ENCODE measurements at regions not wholly inside any gene's neighbourhood (a gene's known extent, or its start where the extent isn't known, plus 50 kb on each side); places are given as distances from the start of the nearest gene placed in this dataset.

GRCh38 chr12:46946137-46946536 is 120.3 kb upstream of the SLC38A4 start:
- H3K4me3 ChIP-seq (ENCODE audit: low read length): no peak overlapping the region
- no peaks in the 10 kb centered on the region for H3K4me1 ChIP-seq (ENCODE audit: control insufficient read depth, insufficient read depth, low read length)
- ATAC-seq (no peak), DNase-seq (no peak)
- H3K27me3 ChIP-seq (ENCODE audit: control insufficient read depth, insufficient read depth): no peaks in the 10 kb centered on the region
- intact Hi-C loops (cut with DNase I): no loop called here
- no peaks in the 10 kb centered on the region for H3K9me3 ChIP-seq (ENCODE audit: control insufficient read depth, low read length)
- H3K27ac ChIP-seq (ENCODE audit: low read length): no peak overlapping the region
- 95% methylated on average over 2 of the region's 2 CpGs for WGBS

DNA sequence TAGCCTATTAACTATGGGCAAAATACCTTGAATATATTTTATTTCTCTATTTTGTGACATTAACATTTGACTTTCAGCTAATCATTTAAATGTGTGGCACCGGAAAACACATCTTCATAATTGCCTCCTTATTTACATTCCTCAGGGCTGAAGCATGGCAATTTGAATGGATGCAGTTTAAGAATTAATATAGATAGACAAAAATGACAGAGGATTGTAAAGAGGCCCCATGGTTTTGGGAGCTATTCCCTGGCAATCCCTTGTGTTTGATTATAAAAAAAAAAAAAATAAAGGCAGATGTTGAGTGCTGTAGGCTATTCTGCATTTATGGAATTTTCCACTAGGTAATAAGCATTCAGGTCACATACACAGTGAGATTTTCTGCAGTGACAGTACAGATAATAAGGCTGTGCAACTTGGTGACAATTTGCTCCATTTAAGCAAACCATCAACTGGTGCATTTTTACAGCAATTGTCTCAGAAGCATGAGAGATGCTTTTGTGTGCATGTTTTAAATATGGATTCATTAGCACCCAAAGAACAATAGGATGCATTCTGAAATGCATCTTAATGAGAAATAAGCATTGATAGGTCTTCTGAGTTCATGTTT is 123.2 kb upstream of the SLC38A4 start:
- 71% methylated on average over 1 of the region's 1 CpG for WGBS
- intact Hi-C loops (cut with DNase I): no loop called here
- ATAC-seq: no peak

DNA sequence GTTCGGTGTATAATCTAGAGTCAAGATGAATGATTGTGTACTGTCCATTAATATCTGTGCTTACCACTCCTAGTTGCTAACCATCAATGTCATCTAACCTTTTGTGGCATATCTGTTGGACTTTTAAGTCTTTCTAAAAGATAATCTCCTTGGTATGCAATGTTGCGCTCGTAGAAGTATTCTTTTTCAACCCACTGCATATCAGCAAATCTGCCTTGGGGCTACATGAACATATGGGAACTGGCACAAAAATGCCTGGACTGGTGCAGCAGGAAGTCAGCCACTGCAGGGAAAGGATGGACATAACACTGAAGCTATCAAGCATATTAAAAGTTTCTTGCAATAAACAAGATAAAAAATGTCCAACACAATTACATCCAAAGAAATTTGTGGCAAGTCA is 124.3 kb upstream of the SLC38A4 start:
- H3K9me3 ChIP-seq (ENCODE audit: control insufficient read depth, low read length): no peaks in the 10 kb centered on the region
- 76% methylated on average over 3 of the region's 3 CpGs for WGBS
- intact Hi-C loops (cut with DNase I): no loop called here
- no peak for DNase-seq
- no peak for ATAC-seq
- no peak overlapping the region for H3K4me3 ChIP-seq (ENCODE audit: low read length)
- no peak overlapping the region for H3K27ac ChIP-seq (ENCODE audit: low read length)
- no peaks in the 10 kb centered on the region for H3K27me3 ChIP-seq (ENCODE audit: control insufficient read depth, insufficient read depth)
- H3K4me1 ChIP-seq (ENCODE audit: control insufficient read depth, insufficient read depth, low read length): no peaks in the 10 kb centered on the region

More for the DNA sequence above, 123.2 kb upstream of the SLC38A4 start:
- Histone ChIP-seq H3K9me3 (ENCODE audit: control insufficient read depth, low read length) (no peaks in the 10 kb centered on the region), H3K27ac (ENCODE audit: low read length) (no peak overlapping the region), H3K4me3 (ENCODE audit: low read length) (no peak overlapping the region), H3K27me3 (ENCODE audit: control insufficient read depth, insufficient read depth) (no peaks in the 10 kb centered on the region), H3K4me1 (ENCODE audit: control insufficient read depth, insufficient read depth, low read length) (no peaks in the 10 kb centered on the region)
- no peak for DNase-seq

DNA sequence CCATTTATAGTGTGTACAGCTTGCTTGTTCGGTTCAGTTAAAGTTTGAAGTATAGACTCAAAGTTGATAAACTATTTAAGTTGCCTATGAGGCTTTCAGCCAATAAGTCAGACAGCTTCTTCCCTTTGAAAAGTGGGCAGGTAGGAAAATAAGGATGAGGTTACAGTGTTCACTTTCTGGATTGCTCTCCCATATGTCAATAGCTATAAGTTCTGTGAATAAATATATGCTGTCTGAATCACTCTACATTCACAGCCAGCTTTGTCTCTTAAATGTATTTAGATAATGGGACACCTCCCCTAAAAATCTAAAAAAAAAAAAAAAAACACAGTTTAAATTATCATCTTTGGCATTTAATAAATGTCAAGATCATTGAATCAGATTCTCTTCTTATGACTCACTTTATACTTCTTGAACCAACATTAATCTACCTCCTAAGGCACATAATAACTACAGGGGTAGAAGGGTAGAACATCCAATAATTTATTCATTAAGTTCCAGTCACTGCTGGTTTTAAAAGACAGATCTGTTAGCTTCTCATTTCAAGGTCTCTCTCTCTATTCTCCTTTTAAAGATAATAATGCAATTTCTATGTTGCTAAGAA is 126.4 kb upstream of the PCED1B start:
- Histone ChIP-seq H3K27ac (ENCODE audit: low read length) (no peak overlapping the region), H3K27me3 (ENCODE audit: control insufficient read depth, insufficient read depth) (no peaks in the 10 kb centered on the region), H3K4me3 (ENCODE audit: low read length) (no peak overlapping the region), H3K4me1 (ENCODE audit: control insufficient read depth, insufficient read depth, low read length) (no peaks in the 10 kb centered on the region), H3K9me3 (ENCODE audit: control insufficient read depth, low read length) (no peaks in the 10 kb centered on the region)
- WGBS: 82% methylated on average over 1 of the region's 1 CpG
- no peak for ATAC-seq
- DNase-seq: no peak
- intact Hi-C loops (cut with DNase I): no loop called here

- intact Hi-C loops (cut with DNase I): no loop called here
- WGBS: 58% methylated on average over 5 of the region's 5 CpGs
- ATAC-seq (no peak), DNase-seq (no peak)
- H3K27me3 ChIP-seq (ENCODE audit: control insufficient read depth, insufficient read depth): no peaks in the 10 kb centered on the region
- H3K4me1 ChIP-seq (ENCODE audit: control insufficient read depth, insufficient read depth, low read length): no peaks in the 10 kb centered on the region
- no peak overlapping the region for H3K4me3 ChIP-seq (ENCODE audit: low read length)
- H3K9me3 ChIP-seq (ENCODE audit: control insufficient read depth, low read length): no peaks in the 10 kb centered on the region
- no peak overlapping the region for H3K27ac ChIP-seq (ENCODE audit: low read length)
Measured at GRCh38 chr12:46956451-46957035, 122.9 kb upstream of the PCED1B start.

GRCh38 chr12:46958053-46958452 is 121.4 kb upstream of the PCED1B start:
- Histone ChIP-seq H3K4me1 (ENCODE audit: control insufficient read depth, insufficient read depth, low read length) (no peaks in the 10 kb centered on the region), H3K27ac (ENCODE audit: low read length) (no peak overlapping the region), H3K9me3 (ENCODE audit: control insufficient read depth, low read length) (no peaks in the 10 kb centered on the region), H3K27me3 (ENCODE audit: control insufficient read depth, insufficient read depth) (no peaks in the 10 kb centered on the region), H3K4me3 (ENCODE audit: low read length) (no peak overlapping the region)
- WGBS: 84% methylated on average over 3 of the region's 3 CpGs
- no peak for DNase-seq
- intact Hi-C loops (cut with DNase I): no loop called here
- ATAC-seq: no peak

- no peak overlapping the region for H3K27ac ChIP-seq (ENCODE audit: low read length)
- DNase-seq: no peak
Measured at GRCh38 chr12:46958599-46959290, 120.7 kb upstream of the PCED1B start.

DNA sequence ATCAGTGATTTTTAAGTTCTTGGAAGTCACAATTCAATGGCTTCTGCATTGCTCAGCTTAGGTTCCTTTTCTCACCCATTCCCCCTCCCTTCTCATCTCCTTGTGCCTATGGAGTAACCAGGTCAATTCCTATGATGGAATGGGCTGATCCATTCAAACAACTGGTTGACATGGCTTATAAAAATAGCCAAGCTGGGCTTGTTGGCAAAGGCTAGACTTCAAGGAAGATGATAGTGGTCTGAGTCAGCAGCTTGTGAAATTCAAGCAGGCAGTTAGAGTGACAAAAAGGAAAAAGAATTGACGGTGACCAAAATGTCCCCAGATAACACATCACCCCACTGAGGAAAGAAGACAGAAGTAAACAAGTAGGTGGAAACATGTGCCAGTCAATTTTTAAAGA is 119.9 kb upstream of the PCED1B start:
- Histone ChIP-seq H3K27ac (ENCODE audit: low read length) (no peak overlapping the region), H3K4me3 (ENCODE audit: low read length) (no peak overlapping the region), H3K9me3 (ENCODE audit: control insufficient read depth, low read length) (no peaks in the 10 kb centered on the region), H3K27me3 (ENCODE audit: control insufficient read depth, insufficient read depth) (no peaks in the 10 kb centered on the region), H3K4me1 (ENCODE audit: control insufficient read depth, insufficient read depth, low read length) (peaks cover 2% of the 10 kb centered on the region)
- no peak for DNase-seq
- intact Hi-C loops (cut with DNase I): no loop called here
- ATAC-seq: peak in 1 of 2 donors; percentile 45
- WGBS: 0% methylated on average over 1 of the region's 1 CpG

More at GRCh38 chr12:46958599-46959290, 120.7 kb upstream of the PCED1B start:
- 75% methylated on average over 2 of the region's 2 CpGs for WGBS
- no peaks in the 10 kb centered on the region for H3K27me3 ChIP-seq (ENCODE audit: control insufficient read depth, insufficient read depth)
- H3K4me1 ChIP-seq (ENCODE audit: control insufficient read depth, insufficient read depth, low read length): no peaks in the 10 kb centered on the region
- intact Hi-C loops (cut with DNase I): no loop called here
- ATAC-seq: no peak
- H3K9me3 ChIP-seq (ENCODE audit: control insufficient read depth, low read length): no peaks in the 10 kb centered on the region
- H3K4me3 ChIP-seq (ENCODE audit: low read length): no peak overlapping the region

DNA sequence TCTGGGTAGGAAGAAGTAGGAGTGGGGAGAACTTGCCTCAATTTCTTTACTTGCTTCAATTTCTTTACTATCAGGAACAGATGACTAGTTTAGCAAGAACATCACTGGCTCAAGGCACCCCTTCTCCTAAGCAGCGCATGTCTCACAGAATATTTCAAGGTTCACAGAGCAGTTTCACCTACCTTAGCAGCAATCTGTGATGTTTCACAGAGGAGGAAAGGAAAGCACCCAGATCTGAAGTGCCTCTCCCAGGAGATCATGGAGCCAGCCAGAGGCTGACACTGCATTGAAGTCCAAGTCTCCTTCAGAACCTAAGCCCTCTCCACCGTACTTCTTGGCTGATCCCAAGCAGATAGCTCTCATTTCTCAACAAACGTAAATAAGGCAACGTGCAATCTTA is 118.7 kb upstream of the PCED1B start:
- Histone ChIP-seq H3K4me1 (ENCODE audit: control insufficient read depth, insufficient read depth, low read length) (peaks cover 7% of the 10 kb centered on the region), H3K9me3 (ENCODE audit: control insufficient read depth, low read length) (no peaks in the 10 kb centered on the region), H3K27me3 (ENCODE audit: control insufficient read depth, insufficient read depth) (no peaks in the 10 kb centered on the region), H3K4me3 (ENCODE audit: low read length) (no peak overlapping the region), H3K27ac (ENCODE audit: low read length) (no peak overlapping the region)
- 82% methylated on average over 4 of the region's 4 CpGs for WGBS
- ATAC-seq: no peak
- no peak for DNase-seq
- intact Hi-C loops (cut with DNase I): no loop called here

DNA sequence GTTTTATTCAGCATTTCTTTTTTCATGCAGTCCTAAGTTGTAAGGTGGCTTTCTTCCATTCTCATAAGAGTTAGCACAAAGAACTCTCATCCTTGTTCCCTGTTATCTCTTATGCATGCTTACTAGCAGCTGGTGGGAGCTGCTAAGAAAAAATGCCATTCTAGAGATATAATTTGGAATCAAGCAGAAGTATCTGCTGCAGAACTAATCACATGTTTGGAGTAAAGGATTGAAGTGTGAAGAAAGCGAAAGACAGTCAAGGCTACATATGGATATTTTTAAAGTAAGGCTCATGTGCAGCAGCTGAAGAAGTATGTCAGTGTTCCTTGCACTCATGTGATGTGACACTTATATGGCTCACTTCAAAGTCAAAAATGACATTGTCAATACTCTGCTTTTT is 116.2 kb upstream of the PCED1B start:
- no peak overlapping the region for H3K27ac ChIP-seq (ENCODE audit: low read length)
- no peaks in the 10 kb centered on the region for H3K9me3 ChIP-seq (ENCODE audit: control insufficient read depth, low read length)

More for the DNA sequence above, 116.2 kb upstream of the PCED1B start:
- no peak for ATAC-seq
- H3K27me3 ChIP-seq (ENCODE audit: control insufficient read depth, insufficient read depth): no peaks in the 10 kb centered on the region
- intact Hi-C loops (cut with DNase I): no loop called here
- no peak for DNase-seq
- H3K4me1 ChIP-seq (ENCODE audit: control insufficient read depth, insufficient read depth, low read length): peaks cover 9% of the 10 kb centered on the region
- WGBS: 71% methylated on average over 1 of the region's 1 CpG
- no peak overlapping the region for H3K4me3 ChIP-seq (ENCODE audit: low read length)

Measured in right cardiac atrium (tissue), 5 donors.